ENCODE measurements at regions not wholly inside any gene's neighbourhood (a gene's known extent, or its start where the extent isn't known, plus 50 kb on each side); places are given as distances from the start of the nearest gene placed in this dataset.

DNA sequence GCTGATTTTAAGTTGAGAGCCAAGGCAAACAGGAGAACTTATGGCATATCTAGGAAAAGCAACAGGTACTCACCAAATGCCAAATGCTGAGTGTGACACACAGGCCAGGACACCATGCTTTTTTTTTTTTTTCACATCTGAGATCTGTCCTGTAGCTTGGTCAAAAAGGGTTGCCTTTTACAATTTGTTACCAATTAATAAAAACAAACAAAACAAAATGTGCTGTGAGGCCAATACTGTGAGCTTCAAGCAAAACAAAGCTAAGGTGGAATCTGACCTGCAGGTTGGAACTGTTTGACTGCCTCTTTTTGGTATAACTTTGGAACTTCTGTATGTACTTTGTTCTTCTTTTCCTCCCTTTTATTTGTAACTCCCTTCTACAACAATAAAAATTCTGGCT, 548.5 kb upstream of the IGFBP7 start:
- Mint-ChIP-seq H3K36me3 (ENCODE audit: unreplicated experiment) (no peaks in the 10 kb centered on the region), H3K9me3 (ENCODE audit: unreplicated experiment) (no peaks in the 10 kb centered on the region), H3K27ac (ENCODE audit: unreplicated experiment) (no peak overlapping the region), H3K27me3 (ENCODE audit: unreplicated experiment) (no peaks in the 10 kb centered on the region), H3K4me1 (ENCODE audit: unreplicated experiment) (no peaks in the 10 kb centered on the region), H3K4me3 (ENCODE audit: unreplicated experiment) (no peak overlapping the region)
- no peak for DNase-seq (ENCODE audit: extremely low spot score, unreplicated experiment)
- TF ChIP-seq CTCF (IDR thresholded peaks at IDR 0.05): no peak

- no peak for DNase-seq (ENCODE audit: extremely low spot score, unreplicated experiment)
- Mint-ChIP-seq H3K27ac (ENCODE audit: unreplicated experiment) (no peak overlapping the region), H3K4me3 (ENCODE audit: unreplicated experiment) (no peak overlapping the region), H3K27me3 (ENCODE audit: unreplicated experiment) (no peaks in the 10 kb centered on the region), H3K9me3 (ENCODE audit: unreplicated experiment) (no peaks in the 10 kb centered on the region), H3K4me1 (ENCODE audit: unreplicated experiment) (no peaks in the 10 kb centered on the region), H3K36me3 (ENCODE audit: unreplicated experiment) (no peaks in the 10 kb centered on the region)
- no peak for TF ChIP-seq CTCF (IDR thresholded peaks at IDR 0.05)
Observed at GRCh38 chr4:57658188-57658587, 548.0 kb upstream of the IGFBP7 start.

- Mint-ChIP-seq H3K9me3 (ENCODE audit: unreplicated experiment) (no peaks in the 10 kb centered on the region), H3K36me3 (ENCODE audit: unreplicated experiment) (no peaks in the 10 kb centered on the region), H3K27me3 (ENCODE audit: unreplicated experiment) (peaks cover 7% of the 10 kb centered on the region), H3K27ac (ENCODE audit: unreplicated experiment) (no peak overlapping the region), H3K4me1 (ENCODE audit: unreplicated experiment) (no peaks in the 10 kb centered on the region), H3K4me3 (ENCODE audit: unreplicated experiment) (no peak overlapping the region)
- DNase-seq (ENCODE audit: extremely low spot score, unreplicated experiment): no peak
- no peak for TF ChIP-seq CTCF (IDR thresholded peaks at IDR 0.05)
Observed at GRCh38 chr4:57655342-57655741, 545.2 kb upstream of the IGFBP7 start.

DNA sequence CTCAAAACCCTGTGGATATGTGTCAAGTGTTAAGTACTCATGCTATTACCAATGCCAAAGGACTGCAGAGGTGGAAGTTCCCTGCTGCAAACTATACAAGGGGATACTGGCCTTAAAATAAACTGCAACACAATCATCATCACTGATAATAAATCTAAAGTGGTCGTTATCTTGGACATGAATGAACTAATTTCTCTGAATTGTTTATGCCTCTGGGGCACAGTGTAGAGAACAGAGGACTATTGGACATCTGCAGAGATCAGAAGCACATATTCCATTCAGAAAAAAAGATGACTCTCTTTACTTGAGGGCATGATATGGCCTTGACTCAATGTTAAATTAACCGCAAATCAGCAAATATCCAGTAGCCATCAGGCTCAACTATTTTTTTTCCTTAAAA, 542.6 kb upstream of the IGFBP7 start:
- no peak for TF ChIP-seq CTCF (IDR thresholded peaks at IDR 0.05)
- H3K9me3 Mint-ChIP-seq (ENCODE audit: unreplicated experiment): no peaks in the 10 kb centered on the region
- no peaks in the 10 kb centered on the region for H3K4me1 Mint-ChIP-seq (ENCODE audit: unreplicated experiment)
- H3K36me3 Mint-ChIP-seq (ENCODE audit: unreplicated experiment): no peaks in the 10 kb centered on the region
- peaks cover 13% of the 10 kb centered on the region for H3K27me3 Mint-ChIP-seq (ENCODE audit: unreplicated experiment)
- no peak overlapping the region for H3K27ac Mint-ChIP-seq (ENCODE audit: unreplicated experiment)
- H3K4me3 Mint-ChIP-seq (ENCODE audit: unreplicated experiment): no peak overlapping the region
- no peak for DNase-seq (ENCODE audit: extremely low spot score, unreplicated experiment)

GRCh38 chr4:57640391-57641100, 530.4 kb upstream of the IGFBP7 start:
- Mint-ChIP-seq H3K27ac (ENCODE audit: unreplicated experiment) (no peak overlapping the region), H3K9me3 (ENCODE audit: unreplicated experiment) (no peaks in the 10 kb centered on the region), H3K27me3 (ENCODE audit: unreplicated experiment) (peaks cover 12% of the 10 kb centered on the region), H3K4me1 (ENCODE audit: unreplicated experiment) (no peaks in the 10 kb centered on the region), H3K36me3 (ENCODE audit: unreplicated experiment) (no peaks in the 10 kb centered on the region), H3K4me3 (ENCODE audit: unreplicated experiment) (no peak overlapping the region)
- no peak for DNase-seq (ENCODE audit: extremely low spot score, unreplicated experiment)
- no peak for TF ChIP-seq CTCF (IDR thresholded peaks at IDR 0.05)

Measured in osteocyte (in vitro differentiated cells).